ENCODE measurements at regions not wholly inside any gene's neighbourhood (a gene's known extent, or its start where the extent isn't known, plus 50 kb on each side); places are given as distances from the start of the nearest gene placed in this dataset.

DNA sequence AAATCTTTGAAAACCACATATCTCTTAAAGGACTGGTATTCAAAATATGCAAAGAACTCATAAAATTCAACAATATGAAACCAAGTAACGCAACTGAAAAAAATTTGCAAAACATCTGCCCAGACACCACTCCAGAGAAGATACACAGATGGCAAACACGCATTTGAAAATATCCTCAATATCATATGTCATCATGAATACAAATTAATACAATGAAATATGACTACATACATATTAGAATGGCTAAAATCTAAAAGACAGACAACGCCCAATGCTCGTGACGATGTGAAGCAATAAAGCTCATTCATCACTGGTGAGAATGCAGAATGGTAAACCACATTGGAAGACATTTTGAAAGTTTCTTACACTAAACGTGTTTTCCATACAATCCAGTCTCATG lies 770.1 kb upstream of the CELF2 start:
- Histone ChIP-seq H3K27me3 (ENCODE audit: control insufficient read depth, extremely low read depth, insufficient read depth, low read length) (no peaks in the 10 kb centered on the region), H3K4me2 (ENCODE audit: control insufficient read depth, extremely low read depth, insufficient read depth, low read depth, low read length) (no peak overlapping the region), H4K20me1 (ENCODE audit: control insufficient read depth, extremely low read depth, insufficient read depth, low read length) (no peaks in the 10 kb centered on the region), H3K4me3 (ENCODE audit: control insufficient read depth in 2 of 3, extremely low read depth in 1 of 3, insufficient read depth in 2 of 3, low read depth in 1 of 3, low read length in 3 of 3) (no peak overlapping the region), H3K36me3 (ENCODE audit: control insufficient read depth in 2 of 2, extremely low read depth in 1 of 2, insufficient read depth in 2 of 2, low read length in 2 of 2) (no peaks in the 10 kb centered on the region), H3K27ac (ENCODE audit: control insufficient read depth, insufficient read depth, low read length) (no peak overlapping the region), H3K9me1 (ENCODE audit: control insufficient read depth, extremely low read depth, insufficient read depth, low read length) (no peaks in the 10 kb centered on the region), H2AFZ (ENCODE audit: control insufficient read depth, low read length) (no peak overlapping the region), H3K9ac (ENCODE audit: control insufficient read depth, extremely low read depth, insufficient read depth, low read length) (no peak overlapping the region), H3K4me1 (ENCODE audit: control insufficient read depth, extremely low read depth, insufficient read depth, low read length) (no peaks in the 10 kb centered on the region), H3K79me2 (ENCODE audit: control insufficient read depth, insufficient read depth, low read length) (no peaks in the 10 kb centered on the region), H3K9me3 (ENCODE audit: control insufficient read depth, low read depth, low read length) (no peaks in the 10 kb centered on the region)
- TF ChIP-seq, protein P1, sequence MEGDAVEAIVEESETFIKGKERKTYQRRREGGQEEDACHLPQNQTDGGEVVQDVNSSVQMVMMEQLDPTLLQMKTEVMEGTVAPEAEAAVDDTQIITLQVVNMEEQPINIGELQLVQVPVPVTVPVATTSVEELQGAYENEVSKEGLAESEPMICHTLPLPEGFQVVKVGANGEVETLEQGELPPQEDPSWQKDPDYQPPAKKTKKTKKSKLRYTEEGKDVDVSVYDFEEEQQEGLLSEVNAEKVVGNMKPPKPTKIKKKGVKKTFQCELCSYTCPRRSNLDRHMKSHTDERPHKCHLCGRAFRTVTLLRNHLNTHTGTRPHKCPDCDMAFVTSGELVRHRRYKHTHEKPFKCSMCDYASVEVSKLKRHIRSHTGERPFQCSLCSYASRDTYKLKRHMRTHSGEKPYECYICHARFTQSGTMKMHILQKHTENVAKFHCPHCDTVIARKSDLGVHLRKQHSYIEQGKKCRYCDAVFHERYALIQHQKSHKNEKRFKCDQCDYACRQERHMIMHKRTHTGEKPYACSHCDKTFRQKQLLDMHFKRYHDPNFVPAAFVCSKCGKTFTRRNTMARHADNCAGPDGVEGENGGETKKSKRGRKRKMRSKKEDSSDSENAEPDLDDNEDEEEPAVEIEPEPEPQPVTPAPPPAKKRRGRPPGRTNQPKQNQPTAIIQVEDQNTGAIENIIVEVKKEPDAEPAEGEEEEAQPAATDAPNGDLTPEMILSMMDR (optimal IDR thresholded peaks at IDR 0.05 in 1 of 3, IDR thresholded peaks at IDR 0.05 in 1 of 3, conservative IDR thresholded peaks at IDR 0.05 in 1 of 3; ENCODE audit: extremely low read depth in 1 of 3, insufficient read depth in 2 of 3, low read length in 3 of 3), result no peak
- TF ChIP-seq EZH2 (IDR thresholded peaks at IDR 0.05; ENCODE audit: low read length), result no peak
- DNase-seq (ENCODE audit: low read depth, low spot score) (no peak), FAIRE-seq (no peak)
- dilution Hi-C loops (cut with MboI; ENCODE audit: extremely low pct_ligation_motif_present, low sequenced_read_pairs), result no loop called here

DNA sequence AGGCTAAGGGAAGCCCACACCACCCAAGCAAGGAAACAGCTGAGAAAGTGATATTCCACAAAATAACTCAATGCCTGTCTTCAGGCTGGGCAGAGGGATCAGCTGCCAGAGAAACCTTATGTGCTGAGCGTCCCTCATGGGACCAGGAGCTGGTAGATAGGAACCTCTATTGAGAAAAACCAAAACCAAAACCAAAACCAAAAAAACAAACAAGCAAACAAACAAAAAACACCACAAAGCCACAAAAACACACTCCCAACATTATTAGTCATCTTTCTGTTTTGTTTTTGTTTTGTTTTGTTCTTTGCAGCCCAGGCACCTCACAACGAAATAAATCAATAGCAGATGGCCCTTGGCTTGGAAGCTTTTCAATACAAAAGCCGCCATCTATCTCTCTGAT lies 760.8 kb upstream of the CELF2 start:
- Histone ChIP-seq H3K27ac (ENCODE audit: control insufficient read depth, insufficient read depth, low read length) (no peak overlapping the region), H3K4me3 (ENCODE audit: control insufficient read depth in 2 of 3, extremely low read depth in 1 of 3, insufficient read depth in 2 of 3, low read depth in 1 of 3, low read length in 3 of 3) (no peak overlapping the region), H3K9me3 (ENCODE audit: control insufficient read depth, low read depth, low read length) (no peaks in the 10 kb centered on the region), H3K79me2 (ENCODE audit: control insufficient read depth, insufficient read depth, low read length) (no peaks in the 10 kb centered on the region), H3K4me1 (ENCODE audit: control insufficient read depth, extremely low read depth, insufficient read depth, low read length) (no peaks in the 10 kb centered on the region), H3K9me1 (ENCODE audit: control insufficient read depth, extremely low read depth, insufficient read depth, low read length) (no peaks in the 10 kb centered on the region), H3K27me3 (ENCODE audit: control insufficient read depth, extremely low read depth, insufficient read depth, low read length) (no peaks in the 10 kb centered on the region), H3K36me3 (ENCODE audit: control insufficient read depth in 2 of 2, extremely low read depth in 1 of 2, insufficient read depth in 2 of 2, low read length in 2 of 2) (no peaks in the 10 kb centered on the region), H2AFZ (ENCODE audit: control insufficient read depth, low read length) (no peak overlapping the region), H4K20me1 (ENCODE audit: control insufficient read depth, extremely low read depth, insufficient read depth, low read length) (no peaks in the 10 kb centered on the region), H3K9ac (ENCODE audit: control insufficient read depth, extremely low read depth, insufficient read depth, low read length) (no peak overlapping the region), H3K4me2 (ENCODE audit: control insufficient read depth, extremely low read depth, insufficient read depth, low read depth, low read length) (no peak overlapping the region)
- FAIRE-seq, result no peak
- DNase-seq (ENCODE audit: low read depth, low spot score), result no peak
- dilution Hi-C loops (cut with MboI; ENCODE audit: extremely low pct_ligation_motif_present, low sequenced_read_pairs), result no loop called here
- TF ChIP-seq, protein P1 (optimal IDR thresholded peaks at IDR 0.05 in 1 of 3, IDR thresholded peaks at IDR 0.05 in 1 of 3, conservative IDR thresholded peaks at IDR 0.05 in 1 of 3; ENCODE audit: extremely low read depth in 1 of 3, insufficient read depth in 2 of 3, low read length in 3 of 3), result no peak
- no peak for TF ChIP-seq EZH2 (IDR thresholded peaks at IDR 0.05; ENCODE audit: low read length)
